SK-N-MC (cell line): ENCODE measurements at regions not wholly inside any gene's neighbourhood (a gene's known extent, or its start where the extent isn't known, plus 50 kb on each side); places are given as distances from the start of the nearest gene placed in this dataset.
"Not testable (repeated sequence)": the region's sequence is repeated elsewhere in the genome, so short reads cannot be mapped to it uniquely, and the experiment has no call there.

Experiments
- EZH2 ChIP-seq: fragments of 200-600 bp; sonication (generic); IDR thresholded peaks from one replicate; pipeline ENCODE4 v1.6.1; 2017; ENCODE audit warnings: antibody characterized with exemption
- FOXP2 ChIP-seq: optimal IDR thresholded peaks from 2 replicates; pipeline ENCODE3; 2011; ENCODE audit warnings: mild to moderate bottlenecking, moderate library complexity; ENCODE audit not compliant: insufficient read depth; ENCODE audit errors: extremely low read length, control extremely low read depth
- POLR2AphosphoS5 ChIP-seq: IDR thresholded peaks from 2 replicates; pipeline ENCODE4 v1.6.1; 2012; ENCODE audit warnings: mild to moderate bottlenecking, low read depth, low read length, borderline replicate concordance

DNA sequence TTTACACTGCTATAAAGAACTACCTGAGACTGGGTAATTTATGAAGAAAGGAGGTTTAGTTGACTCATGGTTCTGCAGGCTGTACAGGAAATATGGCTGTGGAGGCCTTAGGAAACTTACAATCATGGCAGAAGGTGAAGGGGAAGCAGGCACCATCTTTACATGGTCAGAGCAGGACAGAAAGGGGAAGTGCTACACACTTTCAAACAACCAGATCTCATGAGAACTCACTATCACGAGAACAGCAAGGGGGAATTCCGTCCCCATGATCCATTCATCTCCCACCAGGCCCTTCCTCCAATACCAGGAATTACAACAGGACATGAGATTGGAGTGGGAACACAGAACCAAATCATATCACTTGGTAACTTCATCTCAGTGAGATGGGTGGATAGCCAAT is 536.5 kb upstream of the ID2 start:
- not testable (repeated sequence) for TF ChIP-seq POLR2AphosphoS5, EZH2, FOXP2
